ENCODE measurements at regions not wholly inside any gene's neighbourhood (a gene's known extent, or its start where the extent isn't known, plus 50 kb on each side); places are given as distances from the start of the nearest gene placed in this dataset.

GRCh38 chr7:25321424-25321823 is 93.1 kb upstream of the NPVF start:
- intact Hi-C loops (cut with micrococcal nuclease): no loop called here
- no peaks in the 10 kb centered on the region for H3F3A ChIP-seq (ENCODE audit: low read length, unreplicated experiment)
- TF ChIP-seq CTCF (conservative IDR thresholded peaks at IDR 0.05; ENCODE audit: low read depth, low read length): no peak
- no peak for TF ChIP-seq EZH2 (IDR thresholded peaks at IDR 0.05; ENCODE audit: low read length, unreplicated experiment)
- no peak for TF ChIP-seq EZH2phosphoT487 (IDR thresholded peaks at IDR 0.05; ENCODE audit: borderline replicate concordance, low read length)

DNA sequence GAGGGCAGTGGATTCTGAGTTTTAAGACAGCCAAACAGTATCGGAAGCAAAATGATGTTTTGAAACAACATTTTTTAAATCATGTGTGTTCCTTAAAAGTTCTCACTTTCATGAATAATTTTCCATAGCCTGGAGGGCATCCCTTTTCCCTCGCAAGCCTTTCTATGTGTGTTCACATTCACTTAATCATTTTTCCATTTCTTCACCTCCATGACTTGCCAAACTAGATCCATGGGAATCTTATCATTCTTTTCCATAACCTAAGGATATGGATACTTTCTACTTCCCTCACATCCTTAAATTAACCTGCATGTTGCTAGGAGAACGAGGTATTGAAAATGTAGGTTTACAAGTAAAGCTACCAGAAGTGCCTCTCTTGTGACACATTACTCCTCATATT is 94.2 kb upstream of the NPVF start:
- TF ChIP-seq EZH2phosphoT487 (IDR thresholded peaks at IDR 0.05; ENCODE audit: borderline replicate concordance, low read length) (no peak), CTCF (conservative IDR thresholded peaks at IDR 0.05; ENCODE audit: low read depth, low read length) (no peak), EZH2 (IDR thresholded peaks at IDR 0.05; ENCODE audit: low read length, unreplicated experiment) (no peak)
- Histone ChIP-seq H3K79me2 (ENCODE audit: low read length) (no peaks in the 10 kb centered on the region), H3K4me1 (ENCODE audit: insufficient read depth, low read length) (no peaks in the 10 kb centered on the region), H3K27ac (ENCODE audit: low read length) (no peak overlapping the region), H3K9me3 (ENCODE audit: low read length) (no peaks in the 10 kb centered on the region), H3K36me3 (ENCODE audit: low read depth, low read length) (no peaks in the 10 kb centered on the region), H2AFZ (ENCODE audit: low read length) (no peak overlapping the region), H3K9me2 (replicated peaks; ENCODE audit: low read length) (no peaks in the 10 kb centered on the region), H3K27me3 (ENCODE audit: low read length) (peaks cover 37% of the 10 kb centered on the region), H4K20me1 (ENCODE audit: low read length) (no peaks in the 10 kb centered on the region), H3F3A (ENCODE audit: low read length, unreplicated experiment) (no peaks in the 10 kb centered on the region), H3K4me3 (ENCODE audit: low read length) (no peak overlapping the region), H3K4me2 (ENCODE audit: low read length) (no peak overlapping the region), H3K9ac (ENCODE audit: low read length) (no peak overlapping the region)
- DNase-seq (no peak), ATAC-seq (no peak)
- ChIA-PET POLR2A (ENCODE audit: unreplicated experiment) (no interaction called here), CTCF (no interaction called here)
- BruUV-seq (replicated peaks): no TSS peak
- intact Hi-C loops (cut with micrococcal nuclease): no loop called here

More at GRCh38 chr7:25321424-25321823, 93.1 kb upstream of the NPVF start:
- H4K20me1 ChIP-seq (ENCODE audit: low read length): no peaks in the 10 kb centered on the region
- H3K4me2 ChIP-seq (ENCODE audit: low read length): no peak overlapping the region
- no peak overlapping the region for H3K9ac ChIP-seq (ENCODE audit: low read length)
- no peaks in the 10 kb centered on the region for H3K9me3 ChIP-seq (ENCODE audit: low read length)
- no peaks in the 10 kb centered on the region for H3K9me2 ChIP-seq (replicated peaks; ENCODE audit: low read length)
- H3K4me1 ChIP-seq (ENCODE audit: insufficient read depth, low read length): no peaks in the 10 kb centered on the region
- no peak overlapping the region for H3K27ac ChIP-seq (ENCODE audit: low read length)
- CTCF ChIA-PET: no interaction called here
- no peaks in the 10 kb centered on the region for H3K36me3 ChIP-seq (ENCODE audit: low read depth, low read length)
- no peak overlapping the region for H2AFZ ChIP-seq (ENCODE audit: low read length)
- H3K4me3 ChIP-seq (ENCODE audit: low read length): no peak overlapping the region
- BruUV-seq (replicated peaks): no TSS peak
- peaks cover 37% of the 10 kb centered on the region for H3K27me3 ChIP-seq (ENCODE audit: low read length)
- POLR2A ChIA-PET (ENCODE audit: unreplicated experiment): no interaction called here
- ATAC-seq (no peak), DNase-seq (no peak)
- H3K79me2 ChIP-seq (ENCODE audit: low read length): no peaks in the 10 kb centered on the region

- Histone ChIP-seq H3K4me3 (ENCODE audit: low read length) (no peak overlapping the region), H3F3A (ENCODE audit: low read length, unreplicated experiment) (no peaks in the 10 kb centered on the region), H3K9ac (ENCODE audit: low read length) (no peak overlapping the region), H3K9me2 (replicated peaks; ENCODE audit: low read length) (no peaks in the 10 kb centered on the region), H3K79me2 (ENCODE audit: low read length) (no peaks in the 10 kb centered on the region), H3K4me1 (ENCODE audit: insufficient read depth, low read length) (no peaks in the 10 kb centered on the region), H4K20me1 (ENCODE audit: low read length) (no peaks in the 10 kb centered on the region), H3K9me3 (ENCODE audit: low read length) (no peaks in the 10 kb centered on the region), H2AFZ (ENCODE audit: low read length) (no peak overlapping the region), H3K27ac (ENCODE audit: low read length) (no peak overlapping the region), H3K36me3 (ENCODE audit: low read depth, low read length) (no peaks in the 10 kb centered on the region), H3K27me3 (ENCODE audit: low read length) (peaks cover 25% of the 10 kb centered on the region), H3K4me2 (ENCODE audit: low read length) (no peak overlapping the region)
- no peak for DNase-seq
- TF ChIP-seq EZH2phosphoT487 (IDR thresholded peaks at IDR 0.05; ENCODE audit: borderline replicate concordance, low read length) (no peak), CTCF (conservative IDR thresholded peaks at IDR 0.05; ENCODE audit: low read depth, low read length) (no peak), EZH2 (IDR thresholded peaks at IDR 0.05; ENCODE audit: low read length, unreplicated experiment) (no peak)
- ATAC-seq: no peak
- no TSS peak for BruUV-seq (replicated peaks)
- ChIA-PET CTCF (no interaction called here), POLR2A (ENCODE audit: unreplicated experiment) (no interaction called here)
- intact Hi-C loops (cut with micrococcal nuclease): no loop called here
Measured at GRCh38 chr7:25325186-25325757, 97.0 kb upstream of the NPVF start.

All from PC-3 (cell line).